GM12878 (cell line): ENCODE measurements at regions not wholly inside any gene's neighbourhood (a gene's known extent, or its start where the extent isn't known, plus 50 kb on each side); places are given as distances from the start of the nearest gene placed in this dataset.

Experiments used
- ATAC-seq: fragments of 200-7000 bp; cut with Tn5 transposase; 3 replicates; pipeline ENCODE4 v1.9.1; 2020; ENCODE audit warnings: mild to moderate bottlenecking, moderate library complexity
- BruUV-seq: library from RNA; stranded (reverse); fragments of 400-500 nt; replicated peaks from 2 replicates; lab custom pipeline; 2021; lab: Mats Ljungman, UMichigan
- CTCF ChIA-PET: fragments of 300-600 bp; sonication (Branson Sonifier 250); formaldehyde crosslinking; extraction: SDS; loops from one replicate; lab custom pipeline; 2021; ENCODE audit warnings: inconsistent platforms; lab: Yijun Ruan, JAX
- POLR2A ChIA-PET: fragments of 350-600 bp; formaldehyde crosslinking; extraction: SDS; loops from one replicate; lab custom pipeline; 2021; ENCODE audit warnings: inconsistent platforms; lab: Charles Lee
- RAD21 ChIA-PET: fragments of 300-600 bp; sonication (Branson Sonifier 250); formaldehyde crosslinking; loops from one replicate; lab custom pipeline; 2023; ENCODE audit warnings: antibody characterized with exemption; ENCODE audit not compliant: unreplicated experiment; lab: Charles Lee
- SMC1A ChIA-PET: fragments of 300-600 bp; sonication (Branson Sonifier 250); formaldehyde crosslinking; loops from one replicate; lab custom pipeline; 2023; ENCODE audit not compliant: unreplicated experiment, uncharacterized antibody; lab: Charles Lee
- DNase-seq: peaks from one replicate; pipeline ENCODE4 v3.0.0-alpha.2; 2011; ENCODE audit warnings: low read depth, low spot score
- FAIRE-seq: peaks from 3 replicates; lab custom pipeline; 2011; peaks lifted over from hg19 to GRCh38; lab: Jason Lieb, UNC
- H2AFZ ChIP-seq: 2 replicates; pipeline ENCODE4 v1.6.0; 2011; ENCODE audit warnings: low read depth, low read length, control low read depth; ENCODE audit not compliant: control insufficient read depth
- H3K27ac ChIP-seq: 2 replicates; pipeline ENCODE4 v1.5.1; 2011; ENCODE audit warnings: control low read depth; ENCODE audit not compliant: control insufficient read depth, insufficient read depth
- H3K27me3 ChIP-seq, 2 experiments: replicated peaks in 1 of 2; 2 replicates each; pipeline versions ENCODE4 v1.6.0 to v1.6.1; 2011; ENCODE audit warnings: low read length in 1 of 2; ENCODE audit not compliant: control insufficient read depth in 2 of 2, insufficient read depth in 2 of 2
- H3K36me3 ChIP-seq, 2 experiments: 2 replicates each; pipeline ENCODE4 v1.5.1; 2011; ENCODE audit warnings: low read length in 1 of 2; ENCODE audit not compliant: control insufficient read depth in 2 of 2, insufficient read depth in 2 of 2
- H3K4me1 ChIP-seq: 2 replicates; pipeline ENCODE4 v1.6.1; 2011; ENCODE audit warnings: mild to moderate bottlenecking, low read length, moderate library complexity, mixed read lengths; ENCODE audit not compliant: control insufficient read depth, insufficient read depth
- H3K4me2 ChIP-seq: 2 replicates; pipeline ENCODE4 v1.6.0; 2011; ENCODE audit warnings: control low read depth; ENCODE audit not compliant: control insufficient read depth, insufficient read depth
- H3K4me3 ChIP-seq: fragments of 200-600 bp; sonication (generic); 2 replicates; pipeline ENCODE4 v1.5.1; 2016
- H3K79me2 ChIP-seq: 2 replicates; pipeline ENCODE4 v1.6.0; 2011; ENCODE audit warnings: low read length; ENCODE audit not compliant: control insufficient read depth, insufficient read depth
- H3K9ac ChIP-seq: 2 replicates; pipeline ENCODE4 v1.8.0; 2011; ENCODE audit warnings: low read length, control low read depth, mixed read lengths; ENCODE audit not compliant: control insufficient read depth, insufficient read depth
- H3K9me3 ChIP-seq: replicated peaks from 3 replicates; pipeline ENCODE4 v1.5.1; 2011; ENCODE audit warnings: mild to moderate bottlenecking, low read length; ENCODE audit not compliant: control insufficient read depth, insufficient read depth
- H4K20me1 ChIP-seq: 2 replicates; pipeline ENCODE4 v1.6.0; 2011; ENCODE audit not compliant: control insufficient read depth, insufficient read depth
- CHD4 ChIP-seq: fragments of 200-600 bp; sonication (generic); IDR thresholded peaks from 2 replicates; pipeline ENCODE4 v1.6.1; 2016; ENCODE audit warnings: mild to moderate bottlenecking
- EZH2 ChIP-seq: IDR thresholded peaks from 2 replicates; pipeline ENCODE4 v1.6.1; 2012; ENCODE audit warnings: low read depth, mild to moderate bottlenecking, control low read depth, inconsistent platforms, low read length, borderline replicate concordance; ENCODE audit not compliant: control insufficient read depth
- MEF2A ChIP-seq: IDR thresholded peaks from 2 replicates; pipeline ENCODE4 v1.6.1; 2011; ENCODE audit warnings: low read depth, mild to moderate bottlenecking, low read length, moderate library complexity; ENCODE audit not compliant: insufficient read depth
- NFIC ChIP-seq: IDR thresholded peaks from 2 replicates; pipeline ENCODE4 v1.6.1; 2012; ENCODE audit warnings: low read depth, mild to moderate bottlenecking, inconsistent platforms, low read length, moderate library complexity
- POU2F2 ChIP-seq: IDR thresholded peaks from 3 replicates; pipeline ENCODE4 v1.6.1; 2011; ENCODE audit warnings: low read depth, mild to moderate bottlenecking, low read length, borderline replicate concordance
- SMC3 ChIP-seq: IDR thresholded peaks from 2 replicates; pipeline ENCODE4 v1.6.1; 2011; ENCODE audit warnings: low read length, improper control_type of control experiment, borderline replicate concordance
- SP1 ChIP-seq: IDR thresholded peaks from one replicate; pipeline ENCODE4 v1.6.1; 2011; ENCODE audit warnings: low read depth, low read length
- TCF7 ChIP-seq: IDR thresholded peaks from 2 replicates; pipeline ENCODE4 v1.6.1; 2014; ENCODE audit warnings: antibody characterized with exemption, borderline replicate concordance
- WGBS: methylation state at CpG from one replicate; pipeline ENCODE4 v1.1.6; 2016; ENCODE audit warnings: low lambda C conversion rate; ENCODE audit not compliant: insufficient replicate concordance, insufficient coverage; ENCODE audit errors: missing lambda C conversion rate; 5-methylcytosine and 5-hydroxymethylcytosine counted together
- in situ Hi-C: fragments of 300-500 bp; cut with MboI; formaldehyde crosslinking; loops from 9 replicates; pipeline ENCODE4 v1.14.3; 2018; ENCODE audit warnings: mixed read lengths
- intact Hi-C: fragments of 100-400 bp; cut with micrococcal nuclease; formaldehyde crosslinking; loops from one replicate; pipeline ENCODE4 v1.14.2; 2022; ENCODE audit not compliant: unreplicated experiment
- TF ChIP-seq, protein P1 (sequence below): IDR thresholded peaks from 2 replicates; pipeline ENCODE4 v1.6.1; 2012; ENCODE audit warnings: low read length, inconsistent platforms
- TF ChIP-seq, protein P2 (sequence below): fragments of 450-650 bp; IDR thresholded peaks from 2 replicates; pipeline ENCODE4 v1.6.1; 2017; ENCODE audit warnings: mild to moderate bottlenecking, moderate library complexity

GRCh38 chr10:94103192-94103591 is 109.5 kb downstream of the PLCE1 start (continued):
- TF ChIP-seq TCF7, result no peak
- TF ChIP-seq EZH2, result no peak

- no peaks in the 10 kb centered on the region for H3K9me3 ChIP-seq
Measured at GRCh38 chr10:94103801-94104221, 110.1 kb downstream of the PLCE1 start.

More at GRCh38 chr10:94103801-94104221, 110.1 kb downstream of the PLCE1 start:
- Histone ChIP-seq H3K4me2 (no peak overlapping the region), H3K36me3 (no peaks in the 10 kb centered on the region), H3K27me3 (0 out of 4 replicates have a peak, but pooled peaks cover 0 to 1% of the 10 kb centered on the region in 2 experiments), H3K9ac (no peak overlapping the region), H3K4me3 (no peak overlapping the region), H3K79me2 (no peaks in the 10 kb centered on the region), H4K20me1 (no peaks in the 10 kb centered on the region), H3K4me1 (no peaks in the 10 kb centered on the region), H2AFZ (no peak overlapping the region), H3K27ac (no peak overlapping the region)
- WGBS, result 30% methylated on average over 4 of the region's 4 CpGs
- no peak for FAIRE-seq
- ATAC-seq, result no peak
- TF ChIP-seq POU2F2, result no peak
- TF ChIP-seq, protein P1, sequence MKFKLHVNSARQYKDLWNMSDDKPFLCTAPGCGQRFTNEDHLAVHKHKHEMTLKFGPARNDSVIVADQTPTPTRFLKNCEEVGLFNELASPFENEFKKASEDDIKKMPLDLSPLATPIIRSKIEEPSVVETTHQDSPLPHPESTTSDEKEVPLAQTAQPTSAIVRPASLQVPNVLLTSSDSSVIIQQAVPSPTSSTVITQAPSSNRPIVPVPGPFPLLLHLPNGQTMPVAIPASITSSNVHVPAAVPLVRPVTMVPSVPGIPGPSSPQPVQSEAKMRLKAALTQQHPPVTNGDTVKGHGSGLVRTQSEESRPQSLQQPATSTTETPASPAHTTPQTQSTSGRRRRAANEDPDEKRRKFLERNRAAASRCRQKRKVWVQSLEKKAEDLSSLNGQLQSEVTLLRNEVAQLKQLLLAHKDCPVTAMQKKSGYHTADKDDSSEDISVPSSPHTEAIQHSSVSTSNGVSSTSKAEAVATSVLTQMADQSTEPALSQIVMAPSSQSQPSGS, result no peak
- TF ChIP-seq, protein P2, sequence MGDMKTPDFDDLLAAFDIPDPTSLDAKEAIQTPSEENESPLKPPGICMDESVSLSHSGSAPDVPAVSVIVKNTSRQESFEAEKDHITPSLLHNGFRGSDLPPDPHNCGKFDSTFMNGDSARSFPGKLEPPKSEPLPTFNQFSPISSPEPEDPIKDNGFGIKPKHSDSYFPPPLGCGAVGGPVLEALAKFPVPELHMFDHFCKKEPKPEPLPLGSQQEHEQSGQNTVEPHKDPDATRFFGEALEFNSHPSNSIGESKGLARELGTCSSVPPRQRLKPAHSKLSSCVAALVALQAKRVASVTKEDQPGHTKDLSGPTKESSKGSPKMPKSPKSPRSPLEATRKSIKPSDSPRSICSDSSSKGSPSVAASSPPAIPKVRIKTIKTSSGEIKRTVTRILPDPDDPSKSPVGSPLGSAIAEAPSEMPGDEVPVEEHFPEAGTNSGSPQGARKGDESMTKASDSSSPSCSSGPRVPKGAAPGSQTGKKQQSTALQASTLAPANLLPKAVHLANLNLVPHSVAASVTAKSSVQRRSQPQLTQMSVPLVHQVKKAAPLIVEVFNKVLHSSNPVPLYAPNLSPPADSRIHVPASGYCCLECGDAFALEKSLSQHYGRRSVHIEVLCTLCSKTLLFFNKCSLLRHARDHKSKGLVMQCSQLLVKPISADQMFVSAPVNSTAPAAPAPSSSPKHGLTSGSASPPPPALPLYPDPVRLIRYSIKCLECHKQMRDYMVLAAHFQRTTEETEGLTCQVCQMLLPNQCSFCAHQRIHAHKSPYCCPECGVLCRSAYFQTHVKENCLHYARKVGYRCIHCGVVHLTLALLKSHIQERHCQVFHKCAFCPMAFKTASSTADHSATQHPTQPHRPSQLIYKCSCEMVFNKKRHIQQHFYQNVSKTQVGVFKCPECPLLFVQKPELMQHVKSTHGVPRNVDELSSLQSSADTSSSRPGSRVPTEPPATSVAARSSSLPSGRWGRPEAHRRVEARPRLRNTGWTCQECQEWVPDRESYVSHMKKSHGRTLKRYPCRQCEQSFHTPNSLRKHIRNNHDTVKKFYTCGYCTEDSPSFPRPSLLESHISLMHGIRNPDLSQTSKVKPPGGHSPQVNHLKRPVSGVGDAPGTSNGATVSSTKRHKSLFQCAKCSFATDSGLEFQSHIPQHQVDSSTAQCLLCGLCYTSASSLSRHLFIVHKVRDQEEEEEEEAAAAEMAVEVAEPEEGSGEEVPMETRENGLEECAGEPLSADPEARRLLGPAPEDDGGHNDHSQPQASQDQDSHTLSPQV, result no peak
- TF ChIP-seq NFIC, result no peak
- no peak for TF ChIP-seq CHD4
- no peak for TF ChIP-seq SMC3
- no peak for TF ChIP-seq SP1
- no peak for TF ChIP-seq MEF2A
- no peak for DNase-seq
- POLR2A ChIA-PET, result no interaction called here
- CTCF ChIA-PET, result interaction anchor here (0.8 kb wide), 1 partner anchor 116 kb away, joined by 3 read pairs; no protein-coding TSS in a partner anchor
- SMC1A ChIA-PET, result no interaction called here
- BruUV-seq, result no TSS peak
- RAD21 ChIA-PET, result no interaction called here
- in situ Hi-C loops, result no loop called here
- intact Hi-C loops, result no loop called here
